ENCODE measurements at regions not wholly inside any gene's neighbourhood (a gene's known extent, or its start where the extent isn't known, plus 50 kb on each side); places are given as distances from the start of the nearest gene placed in this dataset.
A peak's percentile ranks its signal among the peaks of the same experiment; 100 is the strongest.

GRCh38 chr20:6583134-6583738 is 184.2 kb upstream of the BMP2 start:
- Histone ChIP-seq H4K8ac (ENCODE audit: extremely low read depth, insufficient read depth, low read length) (no peak overlapping the region), H3K14ac (ENCODE audit: insufficient read length) (no peak overlapping the region), H3K9ac (replicated peaks in 1 of 4; ENCODE audit: extremely low read depth in 1 of 4, low read depth in 3 of 4, low read length in 3 of 4) (no peak overlapping the region), H2AK5ac (ENCODE audit: low read depth, low read length) (no peak overlapping the region), H3K79me2 (ENCODE audit: control insufficient read depth in 1 of 2, insufficient read depth in 2 of 2, low read length in 2 of 2) (no peaks in the 10 kb centered on the region), H3K23ac (ENCODE audit: insufficient read length) (no peak overlapping the region), H3K4me1 (replicated peaks in 1 of 4; ENCODE audit: control insufficient read depth in 3 of 4, insufficient read depth in 4 of 4, low read length in 3 of 4) (no peaks in the 10 kb centered on the region), H3K79me1 (ENCODE audit: low read depth, low read length) (no peaks in the 10 kb centered on the region), H3K4ac (replicated peaks; ENCODE audit: insufficient read length, low read depth, low read length) (no peak overlapping the region), H3K56ac (replicated peaks; ENCODE audit: insufficient read length, low read depth, low read length) (no peak overlapping the region), H2BK15ac (ENCODE audit: low read length) (no peak overlapping the region), H3K23me2 (ENCODE audit: low read depth, low read length) (no peaks in the 10 kb centered on the region; the same call in 1 of the 2 replicates), H2BK120ac (replicated peaks; ENCODE audit: low read depth, low read length) (no peak overlapping the region), H3K4me2 (ENCODE audit: insufficient read depth in 1 of 2, low read depth in 2 of 2, low read length in 2 of 2) (no peak overlapping the region), H3K27ac (ENCODE audit: low read depth, low read length) (no peak overlapping the region), H3K4me3 (ENCODE audit: extremely low read depth in 1 of 4, insufficient read depth in 2 of 4, low read depth in 3 of 4, low read length in 4 of 4) (no peak overlapping the region), H2BK20ac (ENCODE audit: low read length) (no peak overlapping the region), H2BK5ac (ENCODE audit: low read depth, low read length) (no peak overlapping the region), H3K18ac (ENCODE audit: extremely low read depth, low read length) (no peak overlapping the region), H4K91ac (replicated peaks; ENCODE audit: insufficient read length, low read length) (no peak overlapping the region), H3K36me3 (ENCODE audit: control insufficient read depth in 2 of 4, insufficient read depth in 4 of 4, low read length in 3 of 4) (no peaks in the 10 kb centered on the region), H3K9me3 (ENCODE audit: insufficient read depth in 2 of 2, low read depth in 1 of 2, low read length in 1 of 2) (no peaks in the 10 kb centered on the region), H4K20me1 (replicated peaks in 1 of 2; ENCODE audit: control insufficient read depth in 1 of 2, insufficient read depth in 2 of 2, low read length in 2 of 2) (no peaks in the 10 kb centered on the region), H2AFZ (ENCODE audit: low read length) (peak overlapping the region; percentile 26; the same call in 1 of the 2 replicates), H4K5ac (ENCODE audit: insufficient read length, low read depth, low read length) (no peak overlapping the region), H3K27me3 (replicated peaks in 1 of 4; ENCODE audit: control insufficient read depth in 3 of 4, extremely low read depth in 1 of 4, insufficient read depth in 3 of 4, low read length in 3 of 4) (no peaks in the 10 kb centered on the region), H2BK12ac (ENCODE audit: low read depth, low read length) (no peak overlapping the region)
- FAIRE-seq, result peak; percentile 97
- CTCF ChIA-PET (ENCODE audit: partially characterized antibody), result interaction anchor here (0.6 to 3.2 kb wide), 34 partner anchors 8 to 948 kb away, joined by 3 to 22 read pairs (median 4); no protein-coding TSS in a partner anchor
- TF ChIP-seq CTCF (IDR thresholded peaks at IDR 0.05; ENCODE audit: control extremely low read depth in 1 of 3, insufficient read depth in 1 of 3, low read depth in 1 of 3, low read length in 3 of 3) (peak in 2 of 3 experiments; percentile 65 to 72; a peak in 3 of 4 replicates), GABPA (IDR thresholded peaks at IDR 0.05; ENCODE audit: borderline replicate concordance, insufficient read depth, low read length) (no peak), ZNF274 (IDR thresholded peaks at IDR 0.05; ENCODE audit: borderline replicate concordance, extremely low read depth, low read length) (no peak), PHF8 (conservative IDR thresholded peaks at IDR 0.05; ENCODE audit: low read depth, low read length) (no peak), RAD21 (IDR thresholded peaks at IDR 0.05 in 1 of 2, conservative IDR thresholded peaks at IDR 0.05 in 1 of 2; ENCODE audit: low read depth in 2 of 2, low read length in 2 of 2) (peak; percentile 78 to 83), ASH2L (IDR thresholded peaks at IDR 0.05; ENCODE audit: low read length) (no peak), JUND (IDR thresholded peaks at IDR 0.05; ENCODE audit: low read length) (no peak)
- POLR2A ChIA-PET (ENCODE audit: partially characterized antibody), result no interaction called here
- peak; percentile 7 to 48 for DNase-seq (ENCODE audit: low read depth in 1 of 2, low spot score in 2 of 2)
- 76% methylated on average over 6 of the region's 6 CpGs; no CpG with 5 or more reads in 1 of the 2 experiments for WGBS, 2 experiments (ENCODE audit: extremely low coverage in 1 of 2, insufficient coverage in 1 of 2, insufficient read length in 1 of 2, insufficient replicate concordance in 2 of 2, low coverage in 1 of 2, low lambda C conversion rate in 2 of 2, missing lambda C conversion rate in 1 of 2)
